ENCODE measurements at regions not wholly inside any gene's neighbourhood (a gene's known extent, or its start where the extent isn't known, plus 50 kb on each side); places are given as distances from the start of the nearest gene placed in this dataset.
"Not testable (repeated sequence)": the region's sequence is repeated elsewhere in the genome, so short reads cannot be mapped to it uniquely, and the experiment has no call there.

DNA sequence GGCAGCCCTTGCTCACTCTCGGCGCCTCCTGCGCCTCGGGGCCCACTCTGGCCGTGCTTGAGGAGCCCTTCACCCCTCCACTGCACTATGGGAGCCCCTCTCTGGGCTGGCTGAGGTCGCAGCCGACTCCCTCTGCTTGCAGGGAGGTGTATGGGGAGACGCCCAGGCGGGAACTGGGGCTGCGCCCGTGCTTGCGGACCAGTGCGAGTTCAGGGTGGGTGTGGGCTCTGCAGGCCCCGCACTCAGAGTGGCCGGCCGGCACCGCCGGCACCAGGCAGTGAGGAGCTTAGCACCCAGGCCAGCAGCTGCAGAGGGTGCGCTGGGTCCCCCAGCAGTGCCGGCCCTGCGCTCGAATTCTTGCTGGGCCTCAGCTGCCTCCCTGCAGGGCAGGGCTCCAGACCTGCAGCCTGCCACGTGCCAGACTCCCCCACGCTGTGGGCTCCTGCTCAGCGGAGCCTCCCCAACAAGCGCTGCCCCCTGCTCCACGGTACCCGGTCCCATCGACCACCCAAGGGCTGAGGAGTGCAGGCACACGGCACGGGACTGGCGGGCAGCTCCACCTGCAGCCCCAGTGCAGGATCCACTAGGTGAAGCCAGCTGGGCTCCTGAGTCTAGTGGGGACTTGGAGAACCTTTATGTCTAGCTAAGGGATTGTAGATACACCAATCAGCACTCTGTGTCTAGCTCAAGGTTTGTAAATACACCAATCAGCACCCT is 54.0 kb upstream of the WWC2 start:
- not testable (repeated sequence) for DNase-seq

DNA sequence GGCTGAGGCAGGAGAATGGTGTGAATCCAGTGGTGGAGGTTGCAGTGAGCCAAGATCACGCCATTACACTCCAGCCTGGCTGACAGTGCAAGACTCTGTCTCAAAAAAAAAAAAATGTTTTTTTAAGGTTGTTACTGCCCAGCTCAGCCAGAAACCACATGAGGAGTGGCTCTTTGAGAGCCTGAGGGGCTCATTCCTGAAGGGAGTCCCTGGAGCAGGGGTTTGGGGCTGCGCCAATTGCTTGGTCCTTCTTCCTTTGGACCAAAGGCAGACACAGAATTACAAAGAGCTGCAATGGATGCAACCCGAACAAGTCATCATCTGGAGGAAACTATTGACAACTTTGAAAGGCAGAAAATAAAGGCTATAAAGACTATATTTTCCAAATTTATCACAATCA is 60.6 kb upstream of the WWC2 start:
- no peak for DNase-seq

DNA sequence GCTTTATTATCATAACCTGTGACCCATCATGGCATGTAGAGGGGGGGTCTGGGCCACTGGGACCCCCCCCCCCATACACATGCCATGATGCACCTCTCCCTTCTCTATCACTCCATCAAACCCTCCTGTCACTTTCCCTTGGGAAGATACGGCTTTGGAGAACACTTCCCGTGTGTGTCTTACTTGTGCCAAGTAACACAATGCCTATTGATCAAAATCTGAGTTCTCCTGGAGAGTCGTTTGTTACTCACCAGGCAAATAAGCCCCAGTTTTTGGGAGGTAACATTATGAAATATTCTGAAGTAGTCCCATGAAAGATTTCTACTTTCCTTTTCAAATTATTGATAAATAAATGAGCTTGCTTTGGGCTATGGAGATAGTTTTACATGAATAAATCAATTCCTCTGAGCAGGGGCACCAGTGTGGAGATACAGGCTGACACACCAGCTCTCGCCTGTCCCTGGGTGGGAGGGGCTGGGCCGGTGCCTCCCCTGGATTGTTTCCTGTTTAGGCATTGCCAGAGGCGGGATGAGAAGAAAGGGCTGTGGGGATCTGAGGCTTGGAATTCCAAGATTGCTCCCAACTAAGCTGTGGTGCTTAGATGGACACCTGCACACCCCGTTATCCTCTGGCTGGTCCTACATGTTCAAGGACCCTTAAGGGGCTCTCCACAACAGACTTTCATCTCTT is 63.2 kb upstream of the WWC2 start:
- DNase-seq, result no peak

DNA sequence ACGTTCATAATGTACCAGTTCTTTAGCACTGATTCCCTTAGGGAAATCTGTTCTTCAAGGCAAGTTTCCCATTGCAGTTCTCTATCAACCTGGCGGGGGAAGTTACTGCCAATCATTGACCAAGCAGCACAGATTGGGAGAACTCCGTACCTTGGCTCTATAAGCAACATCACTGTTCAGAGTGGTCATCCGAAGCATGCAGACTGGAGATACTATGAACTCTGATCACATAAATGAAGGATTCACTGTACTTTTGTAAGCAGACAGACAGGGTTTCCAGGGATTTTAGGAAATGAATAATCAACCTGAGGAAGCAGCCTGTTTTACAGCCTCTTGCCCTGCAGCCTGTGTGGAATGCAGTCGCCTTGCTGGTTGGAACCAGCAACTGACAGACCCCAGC is 63.8 kb upstream of the WWC2 start:
- DNase-seq, result no peak

DNA sequence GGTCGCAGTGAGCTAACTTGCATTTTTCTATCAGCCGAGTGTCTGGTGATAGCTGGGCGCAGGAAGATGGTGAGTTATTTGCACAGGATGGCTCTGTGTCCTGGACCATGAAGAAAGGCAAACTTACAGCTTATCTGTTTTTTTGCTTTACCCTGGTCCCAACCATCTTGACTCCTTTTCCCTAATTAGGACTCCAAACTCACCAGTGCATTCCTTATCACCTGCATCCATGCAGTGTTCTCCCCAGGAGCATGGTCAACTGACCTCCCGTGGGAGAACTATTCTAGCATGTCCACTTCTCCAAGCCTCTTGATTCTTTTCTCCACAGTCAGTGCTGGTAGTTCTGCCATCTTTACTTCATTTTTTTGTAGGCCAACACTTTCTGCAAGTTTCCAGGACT is 68.2 kb upstream of the WWC2 start:
- no peak for DNase-seq

DNA sequence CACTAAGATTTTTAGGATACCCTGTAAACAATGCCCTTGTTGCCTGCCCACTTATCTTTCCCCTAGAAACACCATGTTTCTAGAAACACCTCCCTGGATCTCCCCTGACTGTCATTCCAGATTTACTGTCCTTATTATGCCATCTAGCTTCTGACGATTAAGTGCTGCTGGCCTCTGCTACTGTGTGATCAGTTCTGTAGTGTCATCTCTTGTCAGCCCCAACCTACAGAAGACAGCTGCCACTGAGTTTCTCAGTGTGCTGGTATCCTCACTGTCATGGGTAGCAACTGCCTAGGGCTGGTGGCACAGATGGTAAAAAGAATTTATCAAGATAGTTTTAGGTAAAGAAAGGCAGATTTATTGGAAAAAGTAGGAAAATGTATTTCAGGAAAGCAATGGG is 68.7 kb upstream of the WWC2 start:
- no peak for DNase-seq

DNA sequence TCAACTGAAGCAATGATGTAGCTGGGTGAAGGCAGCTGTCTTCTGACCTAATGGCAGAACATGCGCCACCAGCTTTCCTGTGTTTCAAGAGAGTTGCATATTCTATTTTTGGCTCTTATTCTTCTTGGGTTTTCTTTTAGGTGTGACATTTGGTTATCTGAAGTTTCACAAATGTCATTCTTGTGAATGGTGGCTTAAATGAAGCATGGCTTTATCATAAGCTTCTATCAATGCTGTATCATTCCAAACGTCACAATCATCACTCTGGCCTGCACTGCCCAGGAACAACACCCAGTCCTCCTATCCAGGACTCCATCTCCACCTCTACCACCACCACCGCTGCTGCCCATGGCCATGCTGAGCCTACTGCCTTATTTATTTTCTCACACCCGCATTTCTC is 69.7 kb upstream of the WWC2 start:
- no peak for DNase-seq

DNA sequence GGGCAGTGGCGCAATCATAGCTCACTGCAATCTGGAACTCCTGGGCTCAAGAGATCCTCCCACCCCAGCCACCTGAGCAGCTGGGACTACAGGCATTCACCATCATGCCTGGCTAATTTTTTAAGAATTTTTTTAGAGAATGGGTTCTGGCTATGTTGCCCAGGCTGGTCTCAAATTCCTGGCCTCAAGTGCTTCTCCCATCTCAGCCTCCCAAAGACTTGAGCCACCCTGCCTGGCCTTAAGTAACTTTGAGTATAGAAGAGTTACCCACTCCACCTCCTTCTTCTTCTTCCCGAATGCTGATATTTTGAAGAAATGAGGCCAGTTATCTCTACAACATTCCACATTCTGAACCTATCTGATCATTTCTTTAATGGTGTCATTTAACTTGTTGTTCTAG is 72.4 kb upstream of the WWC2 start:
- DNase-seq, result no peak

DNA sequence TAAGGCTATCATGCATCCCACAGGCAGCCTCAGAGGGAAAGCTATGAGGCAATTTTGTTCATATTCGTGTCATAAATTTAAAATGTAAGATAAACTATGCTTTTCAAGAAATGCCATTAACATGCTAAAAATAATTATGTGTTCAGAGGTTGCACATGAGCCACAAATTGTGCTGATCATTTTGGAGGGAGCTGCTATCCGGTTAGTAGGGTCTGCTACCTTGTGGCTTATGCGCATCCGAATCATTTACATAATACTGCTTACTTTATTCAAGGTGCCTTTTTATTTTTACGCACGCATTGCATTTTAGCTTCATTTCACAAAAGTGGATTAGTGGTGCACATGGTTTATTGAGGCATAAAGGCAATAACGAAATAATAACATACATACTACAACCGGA is 76.4 kb upstream of the WWC2 start:
- no peak for DNase-seq

DNA sequence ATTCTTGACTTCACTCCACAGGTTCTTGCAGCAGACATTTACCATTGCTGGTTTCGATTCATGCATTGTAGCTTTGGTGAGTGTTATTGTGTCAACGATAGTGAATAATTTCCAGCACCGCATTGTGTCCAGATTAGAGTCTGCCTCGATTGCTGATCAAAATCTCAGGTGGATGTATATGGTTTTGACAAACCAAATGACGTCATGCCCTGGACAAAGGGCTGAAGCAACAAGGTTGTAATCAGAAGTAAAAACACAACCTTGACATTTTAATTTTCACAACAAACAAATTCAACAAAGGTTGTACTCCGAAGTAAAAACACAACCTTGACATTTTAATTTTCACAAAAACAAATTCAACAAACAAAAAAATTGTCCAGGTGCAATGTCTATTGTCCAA is 81.1 kb upstream of the WWC2 start:
- DNase-seq, result peak; percentile 27

DNA sequence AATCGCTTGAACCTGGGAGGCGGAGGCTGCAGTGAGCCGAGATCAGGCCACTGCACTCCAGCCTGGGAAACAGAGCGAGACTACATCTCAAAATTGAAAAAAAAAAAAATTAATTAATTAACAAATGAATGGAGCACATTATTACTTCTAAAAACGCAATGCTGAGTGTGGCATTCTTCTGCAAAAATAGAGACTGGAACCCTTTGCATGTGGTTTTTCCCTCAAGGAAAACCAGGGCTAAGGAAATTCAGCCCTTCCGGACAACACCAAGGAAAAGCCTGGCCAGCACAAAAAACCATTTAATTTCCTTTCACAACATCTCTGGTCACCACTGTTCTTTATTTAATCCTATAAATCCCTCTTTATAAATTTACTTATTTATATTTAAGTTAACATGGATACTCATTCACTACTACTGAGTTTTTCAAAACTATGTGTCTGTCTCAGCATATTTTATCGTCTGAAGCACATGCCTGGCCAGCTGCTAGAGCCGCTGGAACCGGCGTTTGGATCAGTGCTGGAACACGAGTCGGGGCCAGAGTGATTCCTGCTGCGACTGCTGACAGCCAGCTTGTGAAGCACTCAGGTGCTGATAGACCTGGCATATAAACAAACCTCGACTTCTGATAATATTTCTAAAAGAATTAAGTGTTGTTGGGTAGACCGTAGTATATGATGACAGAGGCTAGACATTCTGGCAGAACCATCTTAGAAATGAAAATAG is 84.5 kb upstream of the WWC2 start:
- no peak for DNase-seq

DNA sequence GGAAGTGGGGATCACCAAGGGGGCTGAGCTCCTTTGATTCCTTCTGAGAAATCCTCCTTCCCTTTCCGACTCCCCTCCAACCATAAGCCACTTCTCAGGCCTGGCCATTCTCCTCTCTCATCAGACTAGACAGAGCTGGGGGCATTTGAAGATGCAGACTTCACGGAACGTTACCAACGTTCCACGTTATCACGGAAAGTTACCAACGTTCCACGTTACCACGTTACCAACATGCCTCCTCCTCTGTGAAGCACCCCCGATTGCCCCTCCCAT is 85.4 kb upstream of the WWC2 start:
- no peak for DNase-seq

DNA sequence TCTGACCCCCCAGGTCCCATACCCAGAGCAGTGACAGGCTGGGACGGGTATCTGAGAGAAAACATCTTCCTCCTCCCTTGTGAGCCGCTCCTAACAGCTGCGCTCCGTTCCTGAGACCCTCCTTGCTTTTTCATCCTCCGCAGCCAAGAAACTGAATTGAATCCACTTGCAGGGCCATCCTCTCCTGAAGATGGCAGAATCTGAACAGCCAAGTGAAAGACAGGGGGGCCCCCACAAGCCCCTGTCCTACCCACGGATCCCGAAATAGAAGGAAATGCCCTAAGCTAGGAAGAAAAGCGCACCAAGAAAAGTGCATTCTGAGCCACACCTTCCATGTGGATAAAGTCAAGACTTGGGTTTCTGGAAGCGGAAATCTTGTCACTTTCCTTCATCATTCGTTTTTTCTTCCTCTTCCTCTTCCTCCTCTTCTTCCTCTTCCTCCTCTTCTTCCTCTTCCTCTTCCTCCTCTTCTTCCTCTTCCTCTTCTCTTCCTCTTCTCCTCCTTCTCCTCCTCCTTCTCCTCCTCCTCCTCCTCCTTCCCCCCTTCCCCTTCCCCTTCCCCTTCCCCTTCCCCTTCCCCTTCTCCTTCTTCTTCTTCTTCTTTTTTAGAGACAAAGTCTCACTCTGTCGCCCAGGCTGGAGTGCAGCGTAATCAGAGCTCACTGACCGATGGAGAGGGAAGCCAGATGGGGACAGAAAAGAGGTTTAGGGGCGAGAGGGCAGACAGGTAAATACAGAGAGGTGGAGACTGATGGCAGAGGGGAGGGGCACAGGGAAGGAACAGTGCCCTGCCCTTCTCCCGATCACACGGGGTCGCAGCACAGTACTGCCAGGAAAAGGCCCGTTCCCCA is 86.0 kb upstream of the WWC2 start:
- DNase-seq, result no peak

DNA sequence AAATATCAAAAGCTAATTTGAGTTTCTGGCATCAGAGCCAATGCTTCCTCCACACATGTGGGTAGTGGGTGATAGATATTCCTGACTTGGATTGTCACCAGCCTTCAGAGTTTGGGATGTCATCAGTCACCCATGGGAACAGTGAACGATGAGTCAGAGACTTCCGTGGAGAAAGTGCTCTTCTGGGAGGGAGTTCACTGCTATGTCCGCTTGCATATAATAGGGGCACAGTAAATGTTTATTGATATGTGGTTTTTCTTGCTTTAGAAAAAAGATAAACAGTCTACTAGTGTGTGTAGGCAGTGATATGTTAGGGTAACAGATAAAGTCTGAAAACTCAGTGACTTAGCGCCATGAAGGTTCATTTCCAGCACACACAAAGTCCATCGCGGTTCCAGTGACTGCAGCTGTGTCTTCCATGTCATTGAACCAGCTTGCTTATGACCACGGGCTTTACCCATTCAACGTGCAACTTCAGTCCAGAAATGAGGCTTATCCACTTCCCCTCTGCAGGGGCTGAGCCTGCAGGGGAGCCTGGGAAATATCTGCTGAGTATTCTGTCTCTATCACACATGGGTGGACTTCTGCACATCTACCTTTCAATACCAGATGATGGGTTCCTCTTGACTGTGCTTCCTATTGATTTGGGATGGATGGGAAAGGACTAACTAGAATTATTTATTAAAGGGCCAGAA is 87.7 kb upstream of the WWC2 start:
- no peak for DNase-seq

DNA sequence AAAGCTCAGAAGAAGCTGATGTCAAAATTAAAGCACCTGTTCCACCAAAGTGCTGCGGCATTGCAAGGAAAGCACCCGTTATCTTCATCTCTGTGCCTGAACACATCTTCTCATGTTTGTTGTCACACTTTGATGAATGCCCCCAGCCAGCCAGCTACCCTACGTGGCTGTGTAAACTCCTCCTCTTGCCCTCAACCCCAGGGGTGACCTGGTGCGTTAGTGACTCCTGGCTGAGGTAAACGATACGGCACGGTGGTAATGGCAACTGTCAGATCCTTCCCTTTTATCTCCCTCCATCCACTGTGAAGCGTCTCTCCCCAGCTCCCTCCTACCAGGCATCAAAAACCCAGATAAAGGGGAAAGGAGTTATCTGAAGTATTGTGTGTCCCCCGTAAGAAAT is 90.6 kb upstream of the WWC2 start:
- no peak for DNase-seq

DNA sequence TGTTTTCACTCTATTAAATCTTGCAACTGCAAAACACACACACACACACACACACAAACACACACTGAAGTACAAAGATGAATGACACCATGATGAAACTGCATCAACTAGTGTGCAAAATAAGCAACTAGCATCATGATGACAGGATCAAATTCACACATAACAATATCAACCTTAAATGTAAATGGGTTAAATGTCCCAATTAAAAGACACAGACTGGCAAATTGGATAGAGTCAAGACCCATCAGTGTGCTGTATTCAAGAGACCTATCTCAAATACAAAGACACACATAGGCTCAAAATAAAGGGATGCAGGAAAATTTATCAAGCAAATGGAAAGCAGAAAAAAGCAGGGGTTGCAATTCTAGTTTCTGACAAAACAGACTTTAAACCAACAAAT is 87.2 kb upstream of the DCTD start:
- not testable (repeated sequence) for DNase-seq

DNA sequence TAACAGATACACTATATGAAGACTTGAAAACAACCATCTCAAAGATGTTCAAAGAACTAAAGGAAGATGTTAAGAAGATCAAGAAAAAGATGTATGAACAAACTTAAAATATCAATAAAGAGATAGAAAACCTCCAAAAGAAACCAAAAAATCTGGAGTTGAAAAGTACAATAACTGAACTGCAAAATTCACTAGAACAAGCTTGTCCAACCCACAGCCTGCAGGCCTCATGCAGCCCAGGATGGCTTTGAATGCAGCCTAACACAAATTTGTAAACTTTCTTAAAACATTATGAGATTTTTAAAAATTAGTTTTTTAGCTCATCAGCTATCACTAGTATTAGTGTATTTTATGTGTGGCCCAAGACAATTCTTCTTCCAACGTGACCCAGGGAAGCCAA is 77.0 kb upstream of the DCTD start:
- no peak for DNase-seq

DNA sequence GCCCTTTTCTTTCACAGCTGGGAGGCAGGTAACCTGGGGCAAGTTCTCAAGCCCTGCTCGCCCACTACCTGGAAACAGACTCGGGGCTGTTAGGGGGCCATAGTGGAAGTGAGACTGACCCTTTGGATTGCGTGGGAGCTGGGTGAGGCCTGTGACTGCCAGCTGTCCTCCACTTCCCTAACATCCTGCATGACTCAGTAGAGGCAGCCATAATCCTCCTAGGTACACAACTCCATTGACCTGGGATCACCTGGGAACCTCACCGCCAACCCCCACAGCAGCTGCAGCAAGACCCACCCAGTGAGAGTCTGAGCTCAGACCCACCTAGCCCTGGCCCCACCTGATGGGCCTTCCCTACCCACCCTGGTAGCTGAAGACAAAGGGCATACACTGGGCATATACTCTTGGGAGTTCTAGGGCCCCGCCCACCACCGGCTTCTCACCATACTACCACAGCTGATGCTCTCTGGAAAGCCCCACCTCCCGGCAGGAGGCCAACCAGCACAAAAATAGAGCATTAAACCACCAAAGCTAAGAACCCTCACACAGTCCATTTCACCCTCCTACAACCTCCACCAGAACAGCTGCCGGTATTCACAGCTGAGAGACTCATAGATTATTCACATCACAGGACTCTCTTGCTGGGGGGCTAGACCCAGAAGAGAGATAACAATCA is 61.1 kb upstream of the DCTD start:
- DNase-seq, result no peak

DNA sequence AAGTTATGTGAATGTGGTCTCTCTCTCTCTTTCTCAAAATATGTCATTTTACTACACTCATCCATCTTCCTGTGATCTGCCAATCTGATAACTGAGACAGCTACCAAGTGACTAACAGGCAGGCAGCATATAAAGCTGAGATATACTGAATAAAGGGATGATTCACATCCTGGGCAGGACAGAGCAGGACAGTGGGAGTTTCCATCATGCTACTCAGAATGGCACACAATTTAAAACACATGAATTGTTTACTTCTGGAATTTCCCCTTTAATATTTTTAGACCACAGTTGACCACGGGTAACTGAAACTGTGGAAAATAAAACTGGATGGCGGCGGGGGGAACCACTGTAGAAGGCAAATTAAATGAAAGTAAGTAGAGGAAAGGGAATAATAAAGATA is 58.6 kb upstream of the DCTD start:
- no peak for DNase-seq

DNA sequence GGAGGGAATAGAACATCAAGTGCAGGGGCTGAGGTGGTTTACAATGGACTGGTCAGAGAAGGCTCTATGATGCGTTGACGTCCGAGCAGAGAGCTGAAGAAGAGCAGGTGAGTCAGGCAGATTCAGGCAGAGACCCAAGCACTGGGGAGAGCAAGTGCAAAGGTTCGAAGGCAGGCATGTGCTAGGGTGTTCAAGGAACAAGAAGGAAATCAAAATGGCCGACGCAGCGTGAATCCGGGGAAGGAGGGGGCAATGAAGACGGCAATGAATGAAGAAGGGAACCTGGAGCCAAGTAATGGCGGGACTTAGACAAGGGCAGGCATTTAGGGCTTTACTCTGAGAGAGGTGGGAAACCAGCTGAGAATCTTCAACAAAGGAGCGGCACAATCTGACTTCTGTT is 56.8 kb upstream of the DCTD start:
- DNase-seq, result no peak

DNA sequence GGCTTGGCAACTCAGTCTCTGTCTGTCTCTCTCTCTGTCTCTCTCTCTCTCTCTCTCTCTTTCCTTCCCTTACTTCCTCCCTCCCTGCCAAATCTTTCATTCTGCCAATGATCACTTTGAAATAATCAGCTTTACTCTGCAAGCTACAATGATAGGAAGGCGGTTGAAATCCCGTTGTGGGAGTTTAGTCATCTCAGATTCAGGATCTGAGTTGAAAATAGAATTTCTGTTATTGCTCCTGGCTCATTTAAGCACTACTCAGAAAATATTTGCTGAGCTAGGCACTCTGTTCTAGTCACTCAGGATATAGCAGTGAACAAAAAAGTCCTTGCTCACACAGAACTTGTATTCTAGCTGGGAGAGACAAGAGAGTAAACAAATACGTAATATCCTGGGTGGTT is 56.3 kb upstream of the DCTD start:
- DNase-seq, result no peak

DNA sequence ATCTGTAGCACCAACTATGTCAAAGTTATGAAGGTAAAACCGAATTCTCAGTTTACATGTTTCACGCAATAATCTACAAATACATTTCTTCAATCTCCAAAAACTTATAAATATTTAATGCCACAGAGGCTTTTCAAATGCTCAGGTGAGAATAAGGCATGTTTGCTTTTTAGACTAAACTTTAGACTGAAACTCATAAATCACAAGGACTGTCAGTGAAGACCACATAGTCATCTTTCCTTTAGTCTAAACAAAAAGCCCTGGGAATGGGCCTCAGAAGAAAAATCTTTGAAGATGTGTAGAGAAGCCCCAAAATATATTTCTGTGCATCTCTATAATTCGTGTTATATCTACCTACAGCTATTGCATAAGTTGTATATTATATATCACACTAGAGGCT is 54.5 kb upstream of the DCTD start:
- DNase-seq, result no peak
